Activated T-helper 1 cell treated with anti-CD3 and anti-CD28 coated beads, Interleukin-12 subunit alpha, Interleukin-12 subunit beta, Interleukin-2, Interleukin-4 antibody, amounts not matched to agents 30 ng/mL and 10 ng/mL and 1 ng/mL, durations not matched to agents 14 hours and 24 hours and 36 hours (primary cell): ENCODE measurements at regions not wholly inside any gene's neighbourhood (a gene's known extent, or its start where the extent isn't known, plus 50 kb on each side); places are given as distances from the start of the nearest gene placed in this dataset.
"Not testable (repeated sequence)": the region's sequence is repeated elsewhere in the genome, so short reads cannot be mapped to it uniquely, and the experiment has no call there.

Experiments used
- DNase-seq: peaks from one replicate; pipeline ENCODE4 v3.0.0; 2021; ENCODE audit warnings: low spot score
- H3K27ac Mint-ChIP-seq: one replicate; pipeline ENCODE4 v1.8.0; 2021; ENCODE audit warnings: mild to moderate bottlenecking, mixed read lengths
- H3K27me3 Mint-ChIP-seq: one replicate; pipeline ENCODE4 v1.8.0; 2022; ENCODE audit warnings: mild to moderate bottlenecking, moderate library complexity, mixed read lengths; ENCODE audit not compliant: insufficient read depth
- H3K36me3 Mint-ChIP-seq: one replicate; pipeline ENCODE4 v1.8.0; 2021; ENCODE audit warnings: low read depth, mixed read lengths
- H3K4me1 Mint-ChIP-seq: one replicate; pipeline ENCODE4 v1.8.0; 2021; ENCODE audit warnings: low read depth, mixed read lengths
- H3K4me3 Mint-ChIP-seq: one replicate; pipeline ENCODE4 v1.8.0; 2021; ENCODE audit warnings: mild to moderate bottlenecking, moderate library complexity, mixed read lengths
- H3K9me3 Mint-ChIP-seq: one replicate; pipeline ENCODE4 v1.8.0; 2021; ENCODE audit warnings: mixed read lengths
- intact Hi-C: fragments of 100-400 bp; cut with micrococcal nuclease; formaldehyde crosslinking; loops from one replicate; pipeline ENCODE4 v1.15.1; 2024

GRCh38 chr2:118576109-118576855 lies 271.2 kb downstream of the EN1 start:
- H3K27ac Mint-ChIP-seq = no peak overlapping the region
- no peak for DNase-seq
- intact Hi-C loops = no loop called here
- no peaks in the 10 kb centered on the region for H3K4me1 Mint-ChIP-seq
- peaks cover 2% of the 10 kb centered on the region for H3K27me3 Mint-ChIP-seq
- H3K9me3 Mint-ChIP-seq = no peaks in the 10 kb centered on the region
- H3K4me3 Mint-ChIP-seq = no peak overlapping the region
- no peaks in the 10 kb centered on the region for H3K36me3 Mint-ChIP-seq

GRCh38 chr2:118572380-118572779 lies 275.1 kb downstream of the EN1 start:
- intact Hi-C loops, H3K36me3 Mint-ChIP-seq, H3K9me3 Mint-ChIP-seq, H3K27ac Mint-ChIP-seq, H3K4me3 Mint-ChIP-seq, H3K27me3 Mint-ChIP-seq, H3K4me1 Mint-ChIP-seq, DNase-seq: not testable (repeated sequence)

GRCh38 chr2:118569876-118570535 lies 277.4 kb downstream of the EN1 start:
- H3K27ac Mint-ChIP-seq = no peak overlapping the region
- DNase-seq = no peak
- H3K36me3 Mint-ChIP-seq = no peaks in the 10 kb centered on the region

GRCh38 chr2:118568700-118569099 lies 278.7 kb downstream of the EN1 start:
- Mint-ChIP-seq H3K27ac (no peak overlapping the region), H3K9me3 (no peaks in the 10 kb centered on the region), H3K4me3 (no peak overlapping the region), H3K27me3 (peaks cover 2% of the 10 kb centered on the region), H3K36me3 (no peaks in the 10 kb centered on the region), H3K4me1 (no peaks in the 10 kb centered on the region)
- intact Hi-C loops = no loop called here
- no peak for DNase-seq

More at GRCh38 chr2:118569876-118570535, 277.4 kb downstream of the EN1 start:
- intact Hi-C loops = no loop called here
- H3K27me3 Mint-ChIP-seq = peaks cover 2% of the 10 kb centered on the region
- no peaks in the 10 kb centered on the region for H3K4me1 Mint-ChIP-seq
- no peak overlapping the region for H3K4me3 Mint-ChIP-seq
- H3K9me3 Mint-ChIP-seq = no peaks in the 10 kb centered on the region

- Mint-ChIP-seq H3K36me3 (no peaks in the 10 kb centered on the region), H3K4me1 (no peaks in the 10 kb centered on the region), H3K4me3 (no peak overlapping the region), H3K9me3 (no peaks in the 10 kb centered on the region), H3K27me3 (peaks cover 2% of the 10 kb centered on the region), H3K27ac (no peak overlapping the region)
- intact Hi-C loops = no loop called here
- DNase-seq = no peak
Observed at GRCh38 chr2:118565786-118566540, 281.5 kb downstream of the EN1 start.

GRCh38 chr2:118565301-118565700 lies 282.1 kb downstream of the EN1 start:
- Mint-ChIP-seq H3K27ac (no peak overlapping the region), H3K4me1 (no peaks in the 10 kb centered on the region), H3K36me3 (no peaks in the 10 kb centered on the region), H3K9me3 (no peaks in the 10 kb centered on the region), H3K27me3 (peaks cover 2% of the 10 kb centered on the region), H3K4me3 (no peak overlapping the region)
- intact Hi-C loops = no loop called here
- no peak for DNase-seq

- Mint-ChIP-seq H3K27me3 (no peaks in the 10 kb centered on the region), H3K27ac (no peak overlapping the region), H3K4me1 (no peaks in the 10 kb centered on the region), H3K36me3 (no peaks in the 10 kb centered on the region), H3K4me3 (no peak overlapping the region), H3K9me3 (no peaks in the 10 kb centered on the region)
- no peak for DNase-seq
- intact Hi-C loops = no loop called here
Observed at GRCh38 chr2:118562144-118562543, 285.3 kb downstream of the EN1 start.

GRCh38 chr2:118558846-118559245 lies 288.6 kb downstream of the EN1 start:
- intact Hi-C loops = no loop called here
- Mint-ChIP-seq H3K36me3 (no peaks in the 10 kb centered on the region), H3K27me3 (no peaks in the 10 kb centered on the region), H3K4me3 (no peak overlapping the region), H3K4me1 (no peaks in the 10 kb centered on the region), H3K9me3 (no peaks in the 10 kb centered on the region), H3K27ac (no peak overlapping the region)
- no peak for DNase-seq

GRCh38 chr2:118557791-118558190 lies 289.7 kb downstream of the EN1 start:
- Mint-ChIP-seq H3K27ac (no peak overlapping the region), H3K4me1 (no peaks in the 10 kb centered on the region), H3K9me3 (no peaks in the 10 kb centered on the region), H3K27me3 (no peaks in the 10 kb centered on the region), H3K36me3 (no peaks in the 10 kb centered on the region), H3K4me3 (no peak overlapping the region)
- DNase-seq = no peak
- intact Hi-C loops = no loop called here

- Mint-ChIP-seq H3K27ac (no peak overlapping the region), H3K9me3 (no peaks in the 10 kb centered on the region), H3K4me1 (no peaks in the 10 kb centered on the region), H3K4me3 (no peak overlapping the region), H3K36me3 (no peaks in the 10 kb centered on the region), H3K27me3 (no peaks in the 10 kb centered on the region)
- DNase-seq = no peak
- intact Hi-C loops = no loop called here
Observed at GRCh38 chr2:118557016-118557415, 290.4 kb downstream of the EN1 start.

GRCh38 chr2:118554616-118555015 lies 292.8 kb downstream of the EN1 start:
- Mint-ChIP-seq H3K27ac (no peak overlapping the region), H3K27me3 (no peaks in the 10 kb centered on the region), H3K4me3 (no peak overlapping the region), H3K36me3 (no peaks in the 10 kb centered on the region), H3K4me1 (no peaks in the 10 kb centered on the region), H3K9me3 (no peaks in the 10 kb centered on the region)
- no peak for DNase-seq
- intact Hi-C loops = no loop called here

- no peaks in the 10 kb centered on the region for H3K9me3 Mint-ChIP-seq
- intact Hi-C loops = no loop called here
- no peaks in the 10 kb centered on the region for H3K4me1 Mint-ChIP-seq
- H3K36me3 Mint-ChIP-seq = no peaks in the 10 kb centered on the region
- no peak overlapping the region for H3K27ac Mint-ChIP-seq
- no peaks in the 10 kb centered on the region for H3K27me3 Mint-ChIP-seq
- H3K4me3 Mint-ChIP-seq = no peak overlapping the region
- no peak for DNase-seq
Observed at GRCh38 chr2:118549503-118549902, 297.9 kb downstream of the EN1 start.

GRCh38 chr2:118548880-118549488 lies 298.5 kb downstream of the EN1 start:
- no peaks in the 10 kb centered on the region for H3K9me3 Mint-ChIP-seq
- no peak for DNase-seq
- no peaks in the 10 kb centered on the region for H3K4me1 Mint-ChIP-seq
- H3K36me3 Mint-ChIP-seq = no peaks in the 10 kb centered on the region
- H3K27me3 Mint-ChIP-seq = no peaks in the 10 kb centered on the region
- intact Hi-C loops = no loop called here
- H3K4me3 Mint-ChIP-seq = no peak overlapping the region
- no peak overlapping the region for H3K27ac Mint-ChIP-seq
